ENCODE measurements at regions not wholly inside any gene's neighbourhood (a gene's known extent, or its start where the extent isn't known, plus 50 kb on each side); places are given as distances from the start of the nearest gene placed in this dataset.

- ATAC-seq (no peak), DNase-seq (no peak)
- intact Hi-C loops (cut with micrococcal nuclease) = no loop called here
Measured at GRCh38 chr17:36723459-36724025, 122.2 kb downstream of the MRM1 start.

- intact Hi-C loops (cut with micrococcal nuclease) = no loop called here
- no peak for ATAC-seq
Measured at GRCh38 chr17:36726199-36726598, 124.8 kb downstream of the MRM1 start.

GRCh38 chr17:36727052-36727451, 125.7 kb downstream of the MRM1 start:
- no peak for ATAC-seq

More at GRCh38 chr17:36726199-36726598, 124.8 kb downstream of the MRM1 start:
- no peak for DNase-seq

GRCh38 chr17:36727577-36727976, 126.2 kb downstream of the MRM1 start:
- ATAC-seq (no peak), DNase-seq (no peak)
- intact Hi-C loops (cut with micrococcal nuclease) = no loop called here

More at GRCh38 chr17:36727052-36727451, 125.7 kb downstream of the MRM1 start:
- intact Hi-C loops (cut with micrococcal nuclease) = no loop called here
- no peak for DNase-seq

GRCh38 chr17:36728030-36728991, 126.9 kb downstream of the MRM1 start:
- intact Hi-C loops (cut with micrococcal nuclease) = no loop called here
- DNase-seq (no peak), ATAC-seq (no peak)

GRCh38 chr17:36730095-36730808, 128.9 kb downstream of the MRM1 start:
- no peak for ATAC-seq
- DNase-seq = no peak
- intact Hi-C loops (cut with micrococcal nuclease) = no loop called here

GRCh38 chr17:36730857-36731490, 129.6 kb downstream of the MRM1 start:
- ATAC-seq = no peak

GRCh38 chr17:36731811-36732210, 130.4 kb downstream of the MRM1 start:
- DNase-seq = no peak
- no peak for ATAC-seq
- intact Hi-C loops (cut with micrococcal nuclease) = no loop called here

More at GRCh38 chr17:36730857-36731490, 129.6 kb downstream of the MRM1 start:
- intact Hi-C loops (cut with micrococcal nuclease) = no loop called here
- DNase-seq = no peak

- no peak for ATAC-seq
- intact Hi-C loops (cut with micrococcal nuclease) = no loop called here
- no peak for DNase-seq
Measured at GRCh38 chr17:36732351-36732750, 131.0 kb downstream of the MRM1 start.

GRCh38 chr17:36736201-36737156, 135.1 kb downstream of the MRM1 start:
- intact Hi-C loops (cut with micrococcal nuclease) = no loop called here
- DNase-seq (no peak), ATAC-seq (no peak)

- intact Hi-C loops (cut with micrococcal nuclease) = no loop called here
- DNase-seq (no peak), ATAC-seq (no peak)
Measured at GRCh38 chr17:36739208-36739607, 137.8 kb downstream of the MRM1 start.

GRCh38 chr17:36740157-36740556, 138.8 kb downstream of the MRM1 start:
- intact Hi-C loops (cut with micrococcal nuclease) = no loop called here
- DNase-seq (no peak), ATAC-seq (no peak)

GRCh38 chr17:36741019-36741902, 139.9 kb downstream of the MRM1 start:
- DNase-seq (no peak), ATAC-seq (no peak)
- intact Hi-C loops (cut with micrococcal nuclease) = no loop called here

- ATAC-seq (no peak), DNase-seq (no peak)
- intact Hi-C loops (cut with micrococcal nuclease) = no loop called here
Measured at GRCh38 chr17:36742267-36743000, 141.1 kb downstream of the MRM1 start.

- no peak for DNase-seq
- ATAC-seq = no peak
- intact Hi-C loops (cut with micrococcal nuclease) = no loop called here
Measured at GRCh38 chr17:36743130-36743529, 141.7 kb downstream of the MRM1 start.

- DNase-seq (no peak), ATAC-seq (no peak)
- intact Hi-C loops (cut with micrococcal nuclease) = no loop called here
Measured at GRCh38 chr17:36746381-36747053, 145.1 kb downstream of the MRM1 start.
